ENCODE measurements at regions not wholly inside any gene's neighbourhood (a gene's known extent, or its start where the extent isn't known, plus 50 kb on each side); places are given as distances from the start of the nearest gene placed in this dataset.

GRCh38 chr14:34328178-34328577, 133.9 kb downstream of the SPTSSA start:
- Histone ChIP-seq H3K9me3 (ENCODE audit: control insufficient read depth in 1 of 2, low read length in 2 of 2) (no peaks in the 10 kb centered on the region), H3K4me1 (ENCODE audit: control insufficient read depth in 1 of 2, insufficient read depth in 2 of 2, low read length in 2 of 2) (peaks cover 0 to 29% of the 10 kb centered on the region in 2 donors), H3K27me3 (ENCODE audit: low read depth, low read length) (no peaks in the 10 kb centered on the region)

GRCh38 chr14:34325493-34325892, 136.5 kb downstream of the SPTSSA start:
- no peak overlapping the region for H3K4me3 ChIP-seq (ENCODE audit: low read depth in 1 of 2, low read length in 2 of 2)
- H3K27me3 ChIP-seq (ENCODE audit: low read depth, low read length) = no peaks in the 10 kb centered on the region
- H3K4me1 ChIP-seq (ENCODE audit: control insufficient read depth in 1 of 2, insufficient read depth in 2 of 2, low read length in 2 of 2) = peaks cover 0 to 19% of the 10 kb centered on the region in 2 donors
- H3K27ac ChIP-seq (ENCODE audit: low read length) = no peak overlapping the region
- no peaks in the 10 kb centered on the region for H3K9me3 ChIP-seq (ENCODE audit: control insufficient read depth in 1 of 2, low read length in 2 of 2)
- H3K36me3 ChIP-seq (ENCODE audit: control insufficient read depth in 1 of 2, insufficient read depth in 2 of 2, low read length in 2 of 2) = no peaks in the 10 kb centered on the region

More at GRCh38 chr14:34328178-34328577, 133.9 kb downstream of the SPTSSA start:
- H3K27ac ChIP-seq (ENCODE audit: low read length) = no peak overlapping the region
- H3K4me3 ChIP-seq (ENCODE audit: low read depth in 1 of 2, low read length in 2 of 2) = no peak overlapping the region
- no peaks in the 10 kb centered on the region for H3K36me3 ChIP-seq (ENCODE audit: control insufficient read depth in 1 of 2, insufficient read depth in 2 of 2, low read length in 2 of 2)

GRCh38 chr14:34324363-34324795, 137.7 kb downstream of the SPTSSA start:
- no peaks in the 10 kb centered on the region for H3K36me3 ChIP-seq (ENCODE audit: control insufficient read depth in 1 of 2, insufficient read depth in 2 of 2, low read length in 2 of 2)
- peaks cover 0 to 14% of the 10 kb centered on the region in 2 donors for H3K4me1 ChIP-seq (ENCODE audit: control insufficient read depth in 1 of 2, insufficient read depth in 2 of 2, low read length in 2 of 2)
- H3K27me3 ChIP-seq (ENCODE audit: low read depth, low read length) = no peaks in the 10 kb centered on the region
- no peak overlapping the region for H3K27ac ChIP-seq (ENCODE audit: low read length)
- H3K9me3 ChIP-seq (ENCODE audit: control insufficient read depth in 1 of 2, low read length in 2 of 2) = no peaks in the 10 kb centered on the region
- no peak overlapping the region for H3K4me3 ChIP-seq (ENCODE audit: low read depth in 1 of 2, low read length in 2 of 2)

GRCh38 chr14:34322940-34323418, 139.1 kb downstream of the SPTSSA start:
- Histone ChIP-seq H3K9me3 (ENCODE audit: control insufficient read depth in 1 of 2, low read length in 2 of 2) (no peaks in the 10 kb centered on the region), H3K4me3 (ENCODE audit: low read depth in 1 of 2, low read length in 2 of 2) (no peak overlapping the region), H3K4me1 (ENCODE audit: control insufficient read depth in 1 of 2, insufficient read depth in 2 of 2, low read length in 2 of 2) (peaks cover 0 to 7% of the 10 kb centered on the region in 2 donors), H3K36me3 (ENCODE audit: control insufficient read depth in 1 of 2, insufficient read depth in 2 of 2, low read length in 2 of 2) (no peaks in the 10 kb centered on the region), H3K27me3 (ENCODE audit: low read depth, low read length) (no peaks in the 10 kb centered on the region), H3K27ac (ENCODE audit: low read length) (no peak overlapping the region)

GRCh38 chr14:34319140-34319539, 142.9 kb downstream of the SPTSSA start:
- no peak overlapping the region for H3K27ac ChIP-seq (ENCODE audit: low read length)
- H3K4me3 ChIP-seq (ENCODE audit: low read depth in 1 of 2, low read length in 2 of 2) = no peak overlapping the region
- H3K9me3 ChIP-seq (ENCODE audit: control insufficient read depth in 1 of 2, low read length in 2 of 2) = no peaks in the 10 kb centered on the region
- H3K4me1 ChIP-seq (ENCODE audit: control insufficient read depth in 1 of 2, insufficient read depth in 2 of 2, low read length in 2 of 2) = no peaks in the 10 kb centered on the region
- no peaks in the 10 kb centered on the region for H3K27me3 ChIP-seq (ENCODE audit: low read depth, low read length)
- H3K36me3 ChIP-seq (ENCODE audit: control insufficient read depth in 1 of 2, insufficient read depth in 2 of 2, low read length in 2 of 2) = no peaks in the 10 kb centered on the region

- Histone ChIP-seq H3K4me1 (ENCODE audit: control insufficient read depth in 1 of 2, insufficient read depth in 2 of 2, low read length in 2 of 2) (no peaks in the 10 kb centered on the region), H3K27me3 (ENCODE audit: low read depth, low read length) (no peaks in the 10 kb centered on the region), H3K4me3 (ENCODE audit: low read depth in 1 of 2, low read length in 2 of 2) (no peak overlapping the region), H3K9me3 (ENCODE audit: control insufficient read depth in 1 of 2, low read length in 2 of 2) (no peaks in the 10 kb centered on the region), H3K36me3 (ENCODE audit: control insufficient read depth in 1 of 2, insufficient read depth in 2 of 2, low read length in 2 of 2) (no peaks in the 10 kb centered on the region), H3K27ac (ENCODE audit: low read length) (no peak overlapping the region)
Measured at GRCh38 chr14:34318014-34318413, 144.0 kb downstream of the SPTSSA start.

- H3K27ac ChIP-seq (ENCODE audit: low read length) = no peak overlapping the region
- H3K4me1 ChIP-seq (ENCODE audit: control insufficient read depth in 1 of 2, insufficient read depth in 2 of 2, low read length in 2 of 2) = no peaks in the 10 kb centered on the region
- H3K9me3 ChIP-seq (ENCODE audit: control insufficient read depth in 1 of 2, low read length in 2 of 2) = no peaks in the 10 kb centered on the region
- no peak overlapping the region for H3K4me3 ChIP-seq (ENCODE audit: low read depth in 1 of 2, low read length in 2 of 2)
- no peaks in the 10 kb centered on the region for H3K36me3 ChIP-seq (ENCODE audit: control insufficient read depth in 1 of 2, insufficient read depth in 2 of 2, low read length in 2 of 2)
- no peaks in the 10 kb centered on the region for H3K27me3 ChIP-seq (ENCODE audit: low read depth, low read length)
Measured at GRCh38 chr14:34310724-34311123, 151.3 kb downstream of the SPTSSA start.

GRCh38 chr14:34303811-34304210, 158.2 kb downstream of the SPTSSA start:
- Histone ChIP-seq H3K4me1 (ENCODE audit: control insufficient read depth in 1 of 2, insufficient read depth in 2 of 2, low read length in 2 of 2) (peaks cover 0 to 7% of the 10 kb centered on the region in 2 donors), H3K27me3 (ENCODE audit: low read depth, low read length) (no peaks in the 10 kb centered on the region), H3K36me3 (ENCODE audit: control insufficient read depth in 1 of 2, insufficient read depth in 2 of 2, low read length in 2 of 2) (no peaks in the 10 kb centered on the region), H3K9me3 (ENCODE audit: control insufficient read depth in 1 of 2, low read length in 2 of 2) (no peaks in the 10 kb centered on the region), H3K4me3 (ENCODE audit: low read depth in 1 of 2, low read length in 2 of 2) (no peak overlapping the region), H3K27ac (ENCODE audit: low read length) (no peak overlapping the region)

GRCh38 chr14:34302654-34303053, 159.4 kb downstream of the SPTSSA start:
- Histone ChIP-seq H3K36me3 (ENCODE audit: control insufficient read depth in 1 of 2, insufficient read depth in 2 of 2, low read length in 2 of 2) (no peaks in the 10 kb centered on the region), H3K27ac (ENCODE audit: low read length) (no peak overlapping the region)

GRCh38 chr14:34300882-34301734, 160.9 kb downstream of the SPTSSA start:
- Histone ChIP-seq H3K36me3 (ENCODE audit: control insufficient read depth in 1 of 2, insufficient read depth in 2 of 2, low read length in 2 of 2) (no peaks in the 10 kb centered on the region), H3K4me3 (ENCODE audit: low read depth in 1 of 2, low read length in 2 of 2) (no peak overlapping the region), H3K27ac (ENCODE audit: low read length) (no peak overlapping the region), H3K4me1 (ENCODE audit: control insufficient read depth in 1 of 2, insufficient read depth in 2 of 2, low read length in 2 of 2) (peaks cover 0 to 7% of the 10 kb centered on the region in 2 donors), H3K27me3 (ENCODE audit: low read depth, low read length) (no peaks in the 10 kb centered on the region), H3K9me3 (ENCODE audit: control insufficient read depth in 1 of 2, low read length in 2 of 2) (no peaks in the 10 kb centered on the region)

More at GRCh38 chr14:34302654-34303053, 159.4 kb downstream of the SPTSSA start:
- Histone ChIP-seq H3K9me3 (ENCODE audit: control insufficient read depth in 1 of 2, low read length in 2 of 2) (no peaks in the 10 kb centered on the region), H3K4me3 (ENCODE audit: low read depth in 1 of 2, low read length in 2 of 2) (no peak overlapping the region), H3K27me3 (ENCODE audit: low read depth, low read length) (no peaks in the 10 kb centered on the region), H3K4me1 (ENCODE audit: control insufficient read depth in 1 of 2, insufficient read depth in 2 of 2, low read length in 2 of 2) (peaks cover 0 to 7% of the 10 kb centered on the region in 2 donors)

GRCh38 chr14:34300330-34300729, 161.7 kb downstream of the SPTSSA start:
- Histone ChIP-seq H3K27me3 (ENCODE audit: low read depth, low read length) (no peaks in the 10 kb centered on the region), H3K4me3 (ENCODE audit: low read depth in 1 of 2, low read length in 2 of 2) (no peak overlapping the region), H3K9me3 (ENCODE audit: control insufficient read depth in 1 of 2, low read length in 2 of 2) (no peaks in the 10 kb centered on the region), H3K4me1 (ENCODE audit: control insufficient read depth in 1 of 2, insufficient read depth in 2 of 2, low read length in 2 of 2) (peaks cover 0 to 7% of the 10 kb centered on the region in 2 donors), H3K27ac (ENCODE audit: low read length) (no peak overlapping the region), H3K36me3 (ENCODE audit: control insufficient read depth in 1 of 2, insufficient read depth in 2 of 2, low read length in 2 of 2) (no peaks in the 10 kb centered on the region)

Data from muscle layer of duodenum (tissue), 2 donors.